GM18499 (cell line): ENCODE measurements at regions not wholly inside any gene's neighbourhood (a gene's known extent, or its start where the extent isn't known, plus 50 kb on each side); places are given as distances from the start of the nearest gene placed in this dataset.

Source experiments
- ATAC-seq: cut with Tn5 transposase; IDR thresholded peaks from one replicate; pipeline ENCODE4 v1.9.1; 2021; ENCODE audit warnings: moderate number of reproducible peaks; ENCODE audit not compliant: insufficient read depth, unreplicated experiment

- no peak for ATAC-seq
Measured at GRCh38 chr5:99000876-99001275, 72.1 kb upstream of the CHD1 start.

- no peak for ATAC-seq
Measured at GRCh38 chr5:99000221-99000620, 71.4 kb upstream of the CHD1 start.

- no peak for ATAC-seq
Measured at GRCh38 chr5:98999631-99000030, 70.8 kb upstream of the CHD1 start.

GRCh38 chr5:98997000-98997399 lies 68.2 kb upstream of the CHD1 start:
- ATAC-seq: no peak

GRCh38 chr5:98994611-98995010 lies 65.8 kb upstream of the CHD1 start:
- ATAC-seq: no peak

- no peak for ATAC-seq
Measured at GRCh38 chr5:98993512-98993911, 64.7 kb upstream of the CHD1 start.

- no peak for ATAC-seq
Measured at GRCh38 chr5:98992552-98992951, 63.7 kb upstream of the CHD1 start.

GRCh38 chr5:98989727-98990126 lies 60.9 kb upstream of the CHD1 start:
- no peak for ATAC-seq

GRCh38 chr5:98986587-98986986 lies 57.8 kb upstream of the CHD1 start:
- no peak for ATAC-seq

GRCh38 chr5:98982880-98983279 lies 54.1 kb upstream of the CHD1 start:
- no peak for ATAC-seq
